K562 (cell line): ENCODE measurements at regions not wholly inside any gene's neighbourhood (a gene's known extent, or its start where the extent isn't known, plus 50 kb on each side); places are given as distances from the start of the nearest gene placed in this dataset.

ENCODE experiments used
- CHCHD3 ChIP-seq: fragments of 250-450 bp; sonication (Bioruptor Pico); IDR thresholded peaks from 2 replicates; pipeline ENCODE4 v2.1.2; 2022; ENCODE audit warnings: mild to moderate bottlenecking
- POLR2AphosphoS2 ChIP-seq: IDR thresholded peaks from 2 replicates; pipeline ENCODE4 v1.6.1; 2012; ENCODE audit warnings: low read length, improper control_type of control experiment
- ZFX ChIP-seq: sonication (generic); formaldehyde crosslinking; IDR thresholded peaks from 2 replicates; pipeline ENCODE4 v1.8.0; 2022; ENCODE audit warnings: mild to moderate bottlenecking, missing genetic modification reagents, moderate library complexity
- ZNF282 ChIP-seq: sonication (generic); formaldehyde crosslinking; IDR thresholded peaks from 2 replicates; pipeline ENCODE4 v1.8.1; 2023; ENCODE audit warnings: missing genetic modification reagents
- TF ChIP-seq, protein P1 (sequence below), 3 experiments: IDR thresholded peaks in 2 of 3; conservative IDR thresholded peaks in 1 of 3; 2 replicates each; pipeline ENCODE4 v1.5.1; 2011 to 2012; ENCODE audit warnings: low read length in 3 of 3, mild to moderate bottlenecking in 3 of 3, control low read depth in 2 of 3, improper control_type of control experiment in 1 of 3, inconsistent platforms in 1 of 3, low read depth in 1 of 3, mixed read lengths in 1 of 3, moderate library complexity in 1 of 3; ENCODE audit not compliant: insufficient read depth in 2 of 3
- TF ChIP-seq, protein P2 (sequence below), 2 experiments: IDR thresholded peaks; 2 replicates each; pipeline ENCODE4 v1.6.1; 2012; ENCODE audit warnings: improper control_type of control experiment in 2 of 2, low read depth in 2 of 2, low read length in 2 of 2, borderline replicate concordance in 1 of 2
- TF ChIP-seq, protein P3 (sequence below): fragments of 250-450 bp; sonication (Bioruptor Pico); IDR thresholded peaks from 2 replicates; pipeline ENCODE4 v1.4.0; 2020

DNA sequence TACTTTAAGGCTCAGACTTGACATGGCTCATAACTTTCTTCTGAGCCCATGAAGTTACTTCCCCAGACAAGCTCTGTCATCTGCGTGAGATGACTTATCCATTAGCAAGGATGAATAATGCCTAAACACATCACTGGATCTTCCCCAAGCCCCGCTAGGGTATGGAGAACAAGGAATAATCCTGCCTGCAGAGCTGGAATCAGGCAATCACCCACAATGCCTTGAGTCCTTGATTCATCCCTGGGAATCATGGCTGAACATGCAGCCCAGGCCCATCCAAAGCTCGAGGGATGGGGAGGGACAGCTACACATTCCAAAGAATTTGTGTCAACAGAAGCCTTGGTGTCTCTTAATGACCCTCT is 131.7 kb downstream of the PSMG1 start:
- TF ChIP-seq ZNF282 (CRISPR knock-in tag) (no peak), ZFX (CRISPR knock-in tag) (no peak), POLR2AphosphoS2 (no peak), CHCHD3 (no peak)
- TF ChIP-seq, protein P1, sequence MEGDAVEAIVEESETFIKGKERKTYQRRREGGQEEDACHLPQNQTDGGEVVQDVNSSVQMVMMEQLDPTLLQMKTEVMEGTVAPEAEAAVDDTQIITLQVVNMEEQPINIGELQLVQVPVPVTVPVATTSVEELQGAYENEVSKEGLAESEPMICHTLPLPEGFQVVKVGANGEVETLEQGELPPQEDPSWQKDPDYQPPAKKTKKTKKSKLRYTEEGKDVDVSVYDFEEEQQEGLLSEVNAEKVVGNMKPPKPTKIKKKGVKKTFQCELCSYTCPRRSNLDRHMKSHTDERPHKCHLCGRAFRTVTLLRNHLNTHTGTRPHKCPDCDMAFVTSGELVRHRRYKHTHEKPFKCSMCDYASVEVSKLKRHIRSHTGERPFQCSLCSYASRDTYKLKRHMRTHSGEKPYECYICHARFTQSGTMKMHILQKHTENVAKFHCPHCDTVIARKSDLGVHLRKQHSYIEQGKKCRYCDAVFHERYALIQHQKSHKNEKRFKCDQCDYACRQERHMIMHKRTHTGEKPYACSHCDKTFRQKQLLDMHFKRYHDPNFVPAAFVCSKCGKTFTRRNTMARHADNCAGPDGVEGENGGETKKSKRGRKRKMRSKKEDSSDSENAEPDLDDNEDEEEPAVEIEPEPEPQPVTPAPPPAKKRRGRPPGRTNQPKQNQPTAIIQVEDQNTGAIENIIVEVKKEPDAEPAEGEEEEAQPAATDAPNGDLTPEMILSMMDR (IDR thresholded peaks at IDR 0.05 in 2 of 3, conservative IDR thresholded peaks at IDR 0.05 in 1 of 3; ENCODE audit: insufficient read depth in 2 of 3, low read depth in 1 of 3, low read length in 3 of 3): no peak
- TF ChIP-seq, protein P2, sequence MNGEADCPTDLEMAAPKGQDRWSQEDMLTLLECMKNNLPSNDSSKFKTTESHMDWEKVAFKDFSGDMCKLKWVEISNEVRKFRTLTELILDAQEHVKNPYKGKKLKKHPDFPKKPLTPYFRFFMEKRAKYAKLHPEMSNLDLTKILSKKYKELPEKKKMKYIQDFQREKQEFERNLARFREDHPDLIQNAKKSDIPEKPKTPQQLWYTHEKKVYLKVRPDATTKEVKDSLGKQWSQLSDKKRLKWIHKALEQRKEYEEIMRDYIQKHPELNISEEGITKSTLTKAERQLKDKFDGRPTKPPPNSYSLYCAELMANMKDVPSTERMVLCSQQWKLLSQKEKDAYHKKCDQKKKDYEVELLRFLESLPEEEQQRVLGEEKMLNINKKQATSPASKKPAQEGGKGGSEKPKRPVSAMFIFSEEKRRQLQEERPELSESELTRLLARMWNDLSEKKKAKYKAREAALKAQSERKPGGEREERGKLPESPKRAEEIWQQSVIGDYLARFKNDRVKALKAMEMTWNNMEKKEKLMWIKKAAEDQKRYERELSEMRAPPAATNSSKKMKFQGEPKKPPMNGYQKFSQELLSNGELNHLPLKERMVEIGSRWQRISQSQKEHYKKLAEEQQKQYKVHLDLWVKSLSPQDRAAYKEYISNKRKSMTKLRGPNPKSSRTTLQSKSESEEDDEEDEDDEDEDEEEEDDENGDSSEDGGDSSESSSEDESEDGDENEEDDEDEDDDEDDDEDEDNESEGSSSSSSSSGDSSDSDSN (IDR thresholded peaks at IDR 0.05; ENCODE audit: borderline replicate concordance in 1 of 2, low read depth in 2 of 2, low read length in 2 of 2): no peak
- TF ChIP-seq, protein P3, sequence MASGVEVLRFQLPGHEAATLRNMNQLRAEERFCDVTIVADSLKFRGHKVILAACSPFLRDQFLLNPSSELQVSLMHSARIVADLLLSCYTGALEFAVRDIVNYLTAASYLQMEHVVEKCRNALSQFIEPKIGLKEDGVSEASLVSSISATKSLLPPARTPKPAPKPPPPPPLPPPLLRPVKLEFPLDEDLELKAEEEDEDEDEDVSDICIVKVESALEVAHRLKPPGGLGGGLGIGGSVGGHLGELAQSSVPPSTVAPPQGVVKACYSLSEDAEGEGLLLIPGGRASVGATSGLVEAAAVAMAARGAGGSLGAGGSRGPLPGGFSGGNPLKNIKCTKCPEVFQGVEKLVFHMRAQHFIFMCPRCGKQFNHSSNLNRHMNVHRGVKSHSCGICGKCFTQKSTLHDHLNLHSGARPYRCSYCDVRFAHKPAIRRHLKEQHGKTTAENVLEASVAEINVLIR (CRISPR knock-in tag): no peak
